ENCODE measurements at regions not wholly inside any gene's neighbourhood (a gene's known extent, or its start where the extent isn't known, plus 50 kb on each side); places are given as distances from the start of the nearest gene placed in this dataset.

DNA sequence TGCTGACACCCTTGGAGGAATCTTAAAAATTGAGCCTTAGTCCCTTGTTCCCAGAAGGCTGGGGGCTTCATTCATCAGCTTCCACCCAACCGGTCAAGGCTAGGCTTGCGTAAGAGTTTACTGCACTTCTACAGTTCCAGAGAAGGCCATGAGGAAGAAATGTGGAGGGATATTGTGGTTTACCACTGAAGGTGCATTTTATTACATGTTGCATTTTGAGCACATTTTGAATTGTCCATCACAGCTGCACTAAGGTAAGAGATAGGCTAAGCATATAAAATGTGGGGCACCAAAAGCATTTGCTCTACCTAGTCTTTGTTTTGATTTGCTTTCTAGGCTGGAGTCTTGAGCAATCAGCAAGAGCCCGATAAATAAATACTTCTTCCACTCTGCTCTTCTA, 167.1 kb upstream of the PAPPA start:
- H3K27ac Mint-ChIP-seq: no peak overlapping the region
- no peak overlapping the region for H3K27ac ChIP-seq (ENCODE audit: insufficient read length, low read depth, low read length)
- H3K4me3 Mint-ChIP-seq: no peak overlapping the region
- no peaks in the 10 kb centered on the region for H3K27me3 ChIP-seq (ENCODE audit: insufficient read depth, low read length)
- no peak overlapping the region for H4K5ac ChIP-seq (ENCODE audit: insufficient read length, low read depth, low read length)
- H4K20me1 ChIP-seq (ENCODE audit: control insufficient read depth, insufficient read depth, insufficient read length): no peaks in the 10 kb centered on the region
- no peaks in the 10 kb centered on the region for H3K9me3 Mint-ChIP-seq
- H3K56ac ChIP-seq (ENCODE audit: insufficient read length, low read depth, low read length): no peak overlapping the region
- H3K4ac ChIP-seq (ENCODE audit: low read depth, low read length): no peak overlapping the region
- no peak overlapping the region for H2AK5ac ChIP-seq (ENCODE audit: insufficient read length, low read length)
- H2BK5ac ChIP-seq (ENCODE audit: insufficient read length, low read length): no peak overlapping the region
- H3K23me2 ChIP-seq (ENCODE audit: insufficient read length, low read depth, low read length, poor library complexity, severe bottlenecking): no peaks in the 10 kb centered on the region
- DNase-seq: no peak
- no peaks in the 10 kb centered on the region; the same call in none of the 2 replicates for H3K27me3 Mint-ChIP-seq (ENCODE audit: low read depth)
- no peak for TF ChIP-seq CTCF (conservative IDR thresholded peaks at IDR 0.05)
- H3K4me1 Mint-ChIP-seq: no peaks in the 10 kb centered on the region
- no peak overlapping the region for H4K8ac ChIP-seq (replicated peaks; ENCODE audit: insufficient read length, low read depth, low read length)
- H3K23ac ChIP-seq (ENCODE audit: insufficient read length, low read depth, low read length): no peak overlapping the region
- H3K9ac ChIP-seq (ENCODE audit: extremely low read depth, insufficient read length, low read length): no peak overlapping the region
- no peaks in the 10 kb centered on the region for H3K4me1 ChIP-seq (ENCODE audit: insufficient read depth, low read length)
- no peak overlapping the region for H2BK12ac ChIP-seq (ENCODE audit: insufficient read length, low read depth, low read length)
- H3K14ac ChIP-seq (ENCODE audit: insufficient read depth, low read length): no peak overlapping the region
- H2BK120ac ChIP-seq (ENCODE audit: low read depth, low read length, poor library complexity, severe bottlenecking): no peak overlapping the region
- H3K18ac ChIP-seq (ENCODE audit: insufficient read length, low read depth, low read length): no peak overlapping the region
- no peak overlapping the region for H3K4me2 ChIP-seq (ENCODE audit: insufficient read depth, insufficient read length, low read length)
- H3K9me3 ChIP-seq (ENCODE audit: control insufficient read depth, low read depth, low read length): no peaks in the 10 kb centered on the region
- no CpG with 5 or more reads among the region's 3 CpGs for WGBS (ENCODE audit: extremely low coverage, insufficient read length, low lambda C conversion rate)
- H3K36me3 Mint-ChIP-seq (ENCODE audit: insufficient read depth in 1 of 3, low read depth in 3 of 3): no peaks in the 10 kb centered on the region
- H3K79me2 ChIP-seq (ENCODE audit: insufficient read depth, low read length): no peaks in the 10 kb centered on the region
- no peak overlapping the region for H2BK15ac ChIP-seq (ENCODE audit: low read depth, low read length)
- H2BK20ac ChIP-seq (ENCODE audit: low read depth, low read length, poor library complexity, severe bottlenecking): no peak overlapping the region
- no peak overlapping the region for H4K91ac ChIP-seq (ENCODE audit: insufficient read length, low read depth, low read length)
- no peak overlapping the region for H3T11ph ChIP-seq (ENCODE audit: low read length)
- no peaks in the 10 kb centered on the region for H3K79me1 ChIP-seq (ENCODE audit: insufficient read depth, low read depth, low read length, poor library complexity, severe bottlenecking)
- H2AFZ ChIP-seq (ENCODE audit: low read length): no peak overlapping the region
